Fibroblast of skin of abdomen (primary cell): ENCODE measurements at regions not wholly inside any gene's neighbourhood (a gene's known extent, or its start where the extent isn't known, plus 50 kb on each side); places are given as distances from the start of the nearest gene placed in this dataset.
A peak's percentile ranks its signal among the peaks of the same experiment; 100 is the strongest.
"Not testable (repeated sequence)": the region's sequence is repeated elsewhere in the genome, so short reads cannot be mapped to it uniquely, and the experiment has no call there.

Experiments used
- DNase-seq: peaks from one replicate; pipeline ENCODE4 v3.0.0-alpha.2; 2013

DNA sequence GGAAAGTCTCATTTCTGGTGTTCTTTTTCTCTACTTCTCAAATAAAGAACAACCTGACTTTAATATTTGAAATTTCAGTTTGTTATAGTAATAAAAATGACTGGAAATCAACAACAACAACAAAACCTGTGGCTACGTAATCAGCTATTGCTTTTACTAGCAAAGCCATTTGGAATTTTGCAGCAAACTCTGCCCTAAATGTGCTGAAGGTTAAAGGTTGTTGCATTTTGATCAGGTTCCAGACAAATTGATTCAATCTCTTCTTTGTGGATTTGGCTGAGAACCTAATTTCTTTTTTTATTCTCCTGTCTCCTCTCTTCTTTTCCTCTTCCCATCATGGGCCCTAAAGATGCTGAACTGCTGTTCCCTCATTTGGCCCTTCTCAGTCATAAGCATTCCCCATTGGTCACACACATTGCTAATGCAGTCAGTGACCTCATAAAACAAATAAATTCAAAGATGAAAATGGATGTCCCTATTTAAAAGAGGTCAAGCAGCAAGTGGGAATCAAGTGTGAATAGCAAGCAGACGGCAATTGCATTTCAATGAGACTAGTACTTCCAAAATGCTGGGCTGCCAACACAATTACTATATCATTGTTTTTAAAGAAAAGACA lies 795.1 kb upstream of the CDH8 start:
- no peak for DNase-seq

DNA sequence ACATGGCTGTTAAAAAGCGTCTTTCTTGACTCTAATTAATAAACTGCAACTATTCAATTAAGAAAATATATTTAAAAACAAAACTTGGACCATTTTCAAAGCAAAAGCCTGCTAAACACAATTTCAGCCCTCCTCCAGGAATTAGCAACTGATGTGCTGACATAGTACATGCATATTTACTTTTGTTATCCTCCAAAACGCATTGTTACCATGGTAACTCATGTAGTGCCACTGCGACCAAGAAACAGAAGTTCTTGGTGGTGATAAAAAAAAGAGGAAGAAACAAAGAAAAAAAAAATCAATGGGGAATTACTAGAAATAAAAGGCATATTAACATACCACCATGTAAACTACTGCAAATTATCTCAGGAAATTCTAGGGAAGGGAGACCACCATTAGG lies 793.4 kb upstream of the CDH8 start:
- no peak for DNase-seq

DNA sequence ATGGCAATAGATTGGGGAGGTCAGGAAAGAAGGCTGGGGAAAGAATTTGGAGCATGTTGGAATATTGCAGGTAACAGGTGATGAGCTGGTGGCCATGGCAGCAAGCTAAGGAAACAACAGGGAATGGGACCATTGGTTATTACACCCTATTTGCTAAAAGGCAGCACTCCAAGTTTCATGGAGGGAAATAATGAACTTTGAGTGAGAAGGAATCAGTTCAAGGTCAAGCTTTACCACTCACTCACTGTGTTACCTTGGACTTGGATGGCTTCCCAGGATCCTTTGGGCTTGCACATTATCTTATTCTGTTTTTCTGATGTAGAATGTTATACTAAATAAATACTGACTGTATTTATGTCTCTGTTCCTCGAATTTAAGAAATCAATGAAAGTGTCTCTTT lies 792.8 kb upstream of the CDH8 start:
- DNase-seq = no peak

DNA sequence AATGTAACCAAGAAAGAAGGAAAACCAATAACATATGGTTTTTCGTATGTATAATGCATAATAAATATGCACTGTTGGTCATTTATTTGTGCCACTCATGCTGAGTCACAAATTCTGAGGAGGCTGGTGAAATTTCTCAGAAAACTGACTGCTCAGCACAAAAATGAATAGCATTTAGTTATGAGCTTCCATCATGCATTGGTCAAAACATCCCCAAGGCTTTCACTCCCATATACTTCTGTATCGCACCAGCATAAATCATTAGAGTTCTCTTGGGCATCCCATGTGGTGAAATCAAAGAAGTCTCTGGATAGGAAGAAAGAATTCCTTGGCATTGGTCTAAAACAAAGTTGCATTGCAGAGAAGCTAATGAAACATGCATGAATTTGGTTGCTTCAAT lies 785.6 kb upstream of the CDH8 start:
- DNase-seq = peak; percentile 76

DNA sequence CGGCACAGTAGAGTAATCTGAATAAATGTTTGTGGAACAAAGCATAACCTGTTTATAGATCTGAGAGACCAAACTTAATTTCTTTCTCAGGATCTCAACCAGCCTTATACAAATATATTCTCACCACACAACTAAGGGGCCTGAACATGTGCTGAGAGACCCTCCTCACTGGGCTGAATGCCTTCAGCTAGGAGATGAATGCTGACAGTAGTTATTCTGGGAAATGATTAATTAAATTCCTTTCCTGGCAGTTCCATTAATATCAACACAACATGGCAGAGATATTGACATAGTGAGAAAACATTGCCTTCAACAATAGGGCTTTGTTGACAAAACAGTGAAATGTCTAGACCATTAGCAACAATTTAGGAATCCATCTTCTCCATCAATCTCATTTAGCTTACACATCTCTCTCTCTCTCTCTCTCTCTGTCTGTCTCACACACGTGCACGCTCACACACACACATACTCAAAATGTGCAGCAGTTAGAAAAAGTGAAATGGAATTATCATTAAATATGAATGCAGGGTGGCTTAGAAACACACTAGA lies 780.8 kb upstream of the CDH8 start:
- peak; percentile 45 for DNase-seq

DNA sequence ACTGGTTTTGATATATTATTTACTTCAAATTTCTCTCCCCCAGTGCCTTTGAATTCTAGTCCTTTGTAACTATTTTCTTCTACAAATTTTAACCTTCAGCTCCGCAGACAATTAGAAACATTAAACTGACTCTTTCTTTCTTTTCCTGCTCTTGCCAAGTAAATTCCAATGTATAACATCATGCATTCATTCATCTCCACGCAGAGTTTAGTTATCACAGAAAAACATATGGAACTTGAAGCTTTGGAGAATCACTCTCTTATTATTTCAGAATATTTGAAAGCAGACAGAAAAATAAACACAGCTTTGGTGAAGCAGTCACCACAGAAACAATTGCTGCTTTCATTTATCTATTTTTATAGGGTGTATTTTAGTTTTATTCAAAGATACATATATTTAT lies 778.7 kb upstream of the CDH8 start:
- peak; percentile 64 for DNase-seq

DNA sequence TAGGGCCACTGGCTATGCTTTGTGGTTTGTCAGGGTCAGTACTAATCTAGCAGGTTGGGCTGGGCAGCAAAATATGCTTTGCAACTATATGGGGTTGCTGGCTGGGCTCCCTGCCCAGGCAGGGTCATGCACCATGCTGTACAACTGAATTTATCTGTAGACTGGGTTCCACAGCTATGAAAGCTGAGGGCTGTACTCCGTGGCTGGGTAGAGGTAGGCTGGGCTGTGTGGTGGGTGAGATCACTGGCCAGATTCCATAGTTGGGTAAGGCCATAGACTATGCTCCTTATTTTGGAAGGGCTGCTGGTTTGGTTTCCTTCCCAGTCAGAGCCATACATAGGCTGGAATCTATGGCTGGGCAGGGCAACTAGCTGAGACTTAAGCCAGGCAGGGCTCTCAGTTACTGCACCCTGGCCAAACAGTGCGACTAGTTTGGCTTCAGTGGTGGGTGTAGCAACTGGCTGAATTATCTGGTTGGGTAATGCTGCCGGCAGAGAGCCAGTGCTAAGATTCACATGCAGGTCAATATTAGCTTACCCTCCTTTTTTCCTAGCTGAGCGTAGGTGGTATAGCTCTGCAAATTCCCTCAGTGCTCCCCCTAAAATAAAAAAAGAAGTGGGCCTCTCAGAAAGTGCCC lies 769.1 kb upstream of the CDH8 start:
- no peak for DNase-seq

DNA sequence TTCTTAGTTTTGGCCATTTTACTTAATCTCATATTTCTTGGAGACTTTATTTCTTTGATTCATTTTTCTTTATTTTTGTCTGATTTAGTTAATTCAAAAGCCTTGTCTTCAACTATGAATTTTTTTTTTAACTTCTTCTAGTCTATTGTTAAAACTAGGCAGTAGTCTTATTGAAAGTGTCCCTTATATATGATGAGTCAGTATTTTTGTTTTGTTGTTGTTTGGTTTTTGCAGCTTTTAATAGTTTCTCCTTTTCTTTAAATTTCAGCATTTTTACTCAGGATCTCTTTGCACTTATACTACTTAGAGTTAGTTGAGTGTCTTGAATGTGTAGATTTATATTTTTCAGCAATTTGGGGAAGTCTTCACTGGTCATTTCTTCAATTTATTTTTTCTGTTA lies 758.5 kb upstream of the CDH8 start:
- DNase-seq = no peak

DNA sequence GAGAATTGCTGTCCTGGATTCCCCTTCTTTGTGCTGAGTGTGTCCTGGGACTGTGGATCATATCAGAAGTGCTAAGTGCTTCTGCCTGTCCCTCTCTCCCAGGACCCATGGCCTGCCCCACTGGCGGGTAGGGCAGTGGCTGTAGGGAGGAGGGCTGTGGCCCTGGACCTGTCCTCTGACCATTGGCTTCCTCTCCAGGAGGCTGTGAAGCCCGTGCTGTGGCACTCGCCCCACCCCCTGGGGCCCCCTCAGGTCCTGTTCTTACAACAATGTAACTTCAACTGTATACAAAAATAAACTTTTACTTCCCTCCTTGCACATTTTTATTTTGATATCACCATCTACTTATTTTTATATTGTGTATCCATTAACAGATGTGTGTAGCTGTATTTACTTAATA lies 743.8 kb upstream of the CDH8 start:
- not testable (repeated sequence) for DNase-seq

DNA sequence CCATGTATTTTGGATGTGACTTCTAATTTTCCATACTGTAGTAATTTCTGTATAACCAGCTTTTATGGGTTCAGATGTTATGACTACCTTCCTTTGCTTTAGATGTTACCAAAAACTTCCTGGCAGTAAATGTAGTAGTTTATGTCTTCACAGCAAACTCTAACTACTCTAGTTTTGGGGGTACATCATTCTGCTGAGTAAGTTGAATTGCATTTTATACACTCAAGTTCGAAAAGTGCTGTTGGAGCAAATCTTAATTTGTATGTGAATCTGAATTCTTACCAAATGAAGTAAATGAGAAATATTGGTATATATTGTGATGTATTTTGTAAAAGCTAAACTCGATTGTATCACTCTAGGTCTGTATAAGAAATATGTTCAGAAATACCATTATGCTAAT lies 728.3 kb upstream of the CDH8 start:
- DNase-seq = no peak

DNA sequence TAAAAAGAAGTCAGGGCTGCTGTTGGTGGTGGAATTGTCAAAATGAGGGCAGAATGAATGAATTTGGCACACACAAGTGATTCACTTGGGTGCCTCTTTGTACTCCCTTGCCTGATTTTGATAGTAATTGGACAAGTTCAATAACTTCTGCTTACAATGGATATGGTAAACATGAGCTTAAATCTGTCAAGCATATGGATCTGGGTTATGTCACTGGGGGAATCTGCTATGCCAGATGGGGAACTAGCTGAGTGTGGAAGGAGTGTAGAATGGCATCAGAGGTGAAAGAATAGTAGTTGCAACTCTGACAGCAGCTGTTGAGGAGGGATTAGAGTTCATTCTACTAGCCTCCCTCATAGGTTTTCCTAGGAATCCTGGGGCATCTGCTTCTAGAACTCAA lies 724.2 kb upstream of the CDH8 start:
- no peak for DNase-seq

DNA sequence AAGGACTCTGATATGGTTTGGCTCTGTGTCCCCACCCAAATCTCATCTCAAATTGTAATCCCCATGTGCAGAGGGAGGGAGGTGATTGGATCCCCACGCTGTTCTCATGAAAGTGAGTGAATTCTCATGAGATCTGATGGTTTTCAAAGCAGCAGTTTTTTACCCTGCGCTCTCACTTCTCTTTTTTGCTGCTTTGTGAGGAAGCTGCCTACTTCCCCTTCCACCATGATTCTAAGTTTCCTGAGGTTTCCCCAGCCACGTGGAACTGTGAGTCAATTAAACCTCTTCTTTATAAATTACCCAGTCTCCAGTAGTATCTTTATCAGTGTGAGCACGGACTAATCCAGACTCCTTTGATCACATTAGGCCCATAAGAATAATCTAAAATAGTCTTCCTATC lies 719.7 kb upstream of the CDH8 start:
- no peak for DNase-seq

DNA sequence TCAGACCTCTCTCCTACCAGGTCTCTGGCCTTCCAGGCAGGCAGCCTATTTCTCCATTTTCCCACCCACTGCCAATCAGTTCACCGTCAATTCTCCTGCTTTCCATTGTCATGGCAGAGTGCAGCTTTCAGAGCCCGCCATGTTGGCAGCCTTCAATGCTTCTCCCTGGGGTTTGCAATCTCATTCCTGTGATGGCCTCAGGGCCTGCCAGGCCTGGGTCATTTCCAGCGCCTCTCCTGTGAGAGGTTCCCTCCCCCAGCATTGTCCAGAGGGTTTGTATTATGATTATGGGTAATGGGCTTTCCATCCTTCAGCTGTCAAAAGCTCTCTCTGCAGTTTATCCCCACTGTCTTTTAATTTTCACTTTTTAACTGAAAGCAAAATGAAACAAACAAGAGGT lies 716.6 kb upstream of the CDH8 start:
- DNase-seq = no peak

DNA sequence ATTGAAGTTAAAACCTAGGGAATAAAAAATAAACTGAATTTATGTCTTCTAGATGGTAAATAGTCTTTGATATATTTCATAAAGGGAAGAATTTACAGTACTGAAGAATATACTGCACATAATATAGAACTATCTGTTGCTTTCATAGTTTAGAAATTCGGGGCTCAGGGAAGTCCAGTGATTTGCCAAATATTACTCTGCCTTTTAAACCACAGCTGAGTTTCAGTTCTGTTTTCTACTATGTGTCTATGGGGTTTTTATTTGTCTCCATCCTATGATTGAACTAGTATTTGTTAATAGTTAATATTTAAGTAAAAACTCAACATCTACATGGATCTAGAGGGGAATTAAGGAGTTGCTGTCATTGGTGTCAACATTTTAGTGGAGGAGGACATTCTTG lies 715.0 kb upstream of the CDH8 start:
- no peak for DNase-seq

DNA sequence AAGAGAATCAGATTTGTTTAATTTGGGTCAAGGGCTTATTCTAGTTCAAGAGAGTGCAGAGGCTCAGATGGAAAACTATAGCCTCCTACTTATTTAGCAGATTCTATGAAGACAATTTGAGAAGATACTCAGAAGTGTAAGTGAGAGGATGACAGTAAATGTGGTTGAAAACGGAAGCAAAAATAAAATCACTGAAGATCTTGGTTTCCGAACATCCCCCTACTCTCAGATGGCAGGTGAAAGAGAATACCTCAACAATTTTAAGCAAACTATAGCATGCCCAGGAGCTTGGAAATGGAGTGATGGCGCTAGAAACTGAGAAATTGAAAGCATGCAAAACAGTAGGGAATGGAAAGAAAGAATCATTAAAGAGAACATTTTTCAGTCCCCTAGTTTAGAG lies 705.5 kb upstream of the CDH8 start:
- DNase-seq = no peak

DNA sequence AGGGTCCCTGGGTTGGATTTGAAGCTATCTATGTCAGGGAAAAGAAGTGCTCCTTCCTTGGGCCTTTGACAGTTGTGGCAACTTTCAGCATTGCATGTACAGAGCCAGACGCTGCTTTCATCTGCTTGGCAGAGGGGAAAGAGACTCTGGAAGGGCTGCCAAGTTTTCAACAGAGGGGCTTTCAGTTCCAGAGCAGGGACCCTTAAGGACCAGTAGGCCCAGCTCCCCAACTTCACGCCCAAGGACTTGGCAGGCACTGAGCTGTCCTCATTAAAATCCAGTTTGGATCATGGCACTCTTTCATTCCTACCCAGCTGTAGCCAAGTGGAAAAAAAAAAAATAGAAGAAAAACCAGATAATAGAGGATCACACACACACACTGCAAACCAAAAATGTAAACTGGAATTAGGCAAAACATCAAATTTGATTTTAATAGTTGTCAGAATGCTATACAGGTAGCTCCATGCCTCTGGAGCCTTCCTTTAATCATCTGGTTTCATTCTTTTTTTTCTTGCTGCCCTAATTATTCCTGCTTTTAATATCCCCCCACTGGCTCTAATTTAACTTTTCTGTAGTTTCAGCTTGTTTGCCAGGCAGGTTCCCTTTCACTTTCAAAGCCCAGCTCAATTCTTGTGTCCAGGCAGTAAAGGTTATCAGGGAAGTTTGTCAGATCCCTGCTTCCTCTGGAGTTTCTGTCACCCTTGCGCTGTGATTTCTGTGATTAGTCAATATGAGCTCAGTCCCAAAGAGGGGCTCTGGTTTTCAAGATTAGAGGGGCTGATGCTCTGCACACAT lies 702.6 kb upstream of the CDH8 start:
- DNase-seq = no peak

DNA sequence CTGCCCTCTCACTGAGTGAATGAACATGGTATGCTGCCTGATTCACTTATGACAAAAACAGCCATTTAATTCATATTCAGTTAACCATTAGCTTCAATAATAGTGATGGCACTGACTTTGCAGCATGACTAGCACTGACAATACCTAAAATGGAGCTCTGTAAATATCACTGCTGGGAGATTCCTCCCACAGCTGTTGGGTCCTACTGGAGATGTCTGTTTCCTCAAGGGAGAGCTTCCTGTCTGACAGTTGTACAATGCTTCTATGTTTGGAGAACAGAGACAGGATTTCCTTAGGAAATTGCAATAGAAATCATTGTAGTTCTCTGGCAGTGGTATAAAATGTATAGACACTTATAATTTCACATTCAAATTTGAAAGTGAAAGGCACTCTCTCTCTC lies 695.9 kb upstream of the CDH8 start:
- no peak for DNase-seq

DNA sequence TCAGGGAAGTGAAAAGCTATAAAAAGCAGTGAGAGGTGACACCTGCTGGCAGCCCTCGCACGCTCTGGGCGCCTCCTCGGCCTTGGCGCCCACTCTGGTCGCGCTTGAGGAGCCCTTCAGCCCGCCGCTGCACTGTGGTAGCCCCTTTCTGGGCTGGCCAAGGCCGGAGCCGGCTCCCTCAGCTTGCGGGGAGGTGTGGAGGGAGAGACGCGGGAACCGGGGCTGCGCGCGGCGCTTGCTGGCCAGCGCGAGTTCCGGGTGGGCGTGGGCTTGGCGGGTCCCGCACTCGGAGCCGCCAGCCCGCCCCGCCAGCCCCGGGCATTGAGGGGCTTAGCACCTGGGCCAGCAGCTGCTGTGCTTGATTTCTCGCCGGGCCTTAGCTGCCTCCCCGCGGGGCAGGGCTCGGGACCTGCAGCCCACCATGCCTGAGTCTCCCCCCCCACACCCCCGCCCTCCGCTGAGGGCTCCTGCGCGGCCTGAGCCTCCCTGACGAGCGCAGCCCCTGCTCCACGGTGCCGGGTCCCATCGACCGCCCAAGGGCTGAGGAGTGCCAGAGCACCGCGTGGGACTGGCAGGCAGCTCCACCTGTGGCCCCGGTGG lies 688.5 kb upstream of the CDH8 start:
- DNase-seq = not testable (repeated sequence)

DNA sequence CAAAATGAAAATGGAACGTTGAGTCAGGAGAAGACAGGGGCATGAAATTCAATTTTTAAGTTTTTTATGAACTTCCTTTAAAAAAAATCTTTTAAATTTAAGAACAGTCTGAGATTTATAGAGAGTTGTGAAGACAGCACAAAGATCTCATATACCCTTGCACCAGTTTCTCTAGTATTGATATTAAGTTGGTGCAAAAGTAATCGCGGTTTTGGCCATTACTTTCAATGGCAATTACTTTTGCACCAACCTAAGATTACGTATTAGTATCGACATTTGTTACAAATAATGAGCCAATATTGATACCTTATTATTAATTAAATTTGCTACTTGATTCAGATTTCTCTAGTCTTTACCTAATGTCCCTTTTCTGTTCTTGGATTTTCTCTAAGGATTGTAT lies 684.4 kb upstream of the CDH8 start:
- DNase-seq = no peak

DNA sequence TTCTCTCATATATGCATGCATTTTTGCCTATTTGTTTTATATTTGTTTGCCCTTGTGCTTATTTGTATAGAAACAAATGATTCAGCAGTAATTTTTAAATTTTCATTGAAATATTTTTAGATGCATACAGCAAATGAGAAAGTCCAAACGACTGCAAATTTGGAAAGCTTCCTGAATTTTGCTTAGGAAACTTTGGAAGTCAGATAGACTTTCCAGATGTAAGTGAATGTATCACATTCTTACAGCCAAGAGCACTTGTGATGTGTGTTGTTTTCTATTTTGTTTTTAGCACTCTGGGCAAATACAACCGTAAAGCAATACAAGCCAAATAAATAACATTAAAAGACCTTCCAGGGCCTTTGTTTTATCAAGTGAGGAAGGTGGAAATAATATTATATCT lies 680.8 kb upstream of the CDH8 start:
- no peak for DNase-seq

DNA sequence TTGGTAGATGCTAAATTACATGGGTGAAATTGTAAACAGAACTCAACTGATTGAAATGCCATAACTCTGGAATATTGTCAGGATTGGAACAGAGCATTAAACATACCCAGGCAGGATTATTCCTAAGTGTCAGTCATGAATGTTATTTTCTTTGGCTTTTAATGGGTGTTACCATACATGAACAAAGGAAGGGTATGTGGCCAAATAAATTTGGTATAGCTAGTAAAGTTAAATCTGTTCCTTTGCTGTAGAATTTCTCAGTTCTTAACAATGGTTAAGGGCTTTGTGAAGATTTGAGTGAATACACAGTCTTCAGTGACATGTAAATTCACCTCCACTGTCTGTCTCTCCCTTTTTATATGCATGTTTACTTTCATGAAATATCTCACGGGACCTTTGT lies 679.5 kb upstream of the CDH8 start:
- no peak for DNase-seq

DNA sequence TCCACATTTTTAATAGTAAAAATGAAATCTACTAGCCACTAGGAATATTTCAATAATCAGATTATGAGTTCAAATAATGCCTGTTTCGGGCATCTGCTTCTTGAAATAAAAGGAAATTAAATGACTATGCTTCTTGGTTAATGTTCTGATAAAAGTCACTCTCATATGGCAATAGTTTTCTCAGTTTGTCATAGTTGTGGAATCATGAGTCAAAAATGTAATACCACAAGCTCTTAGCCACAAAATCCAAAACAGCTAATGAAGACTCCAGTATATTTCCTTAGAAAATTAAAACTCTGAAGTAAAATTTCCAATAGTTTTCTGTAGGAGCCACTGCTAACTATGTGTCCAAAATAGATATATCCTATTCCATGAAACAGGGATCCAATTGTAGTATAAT lies 676.3 kb upstream of the CDH8 start:
- peak; percentile 72 for DNase-seq

DNA sequence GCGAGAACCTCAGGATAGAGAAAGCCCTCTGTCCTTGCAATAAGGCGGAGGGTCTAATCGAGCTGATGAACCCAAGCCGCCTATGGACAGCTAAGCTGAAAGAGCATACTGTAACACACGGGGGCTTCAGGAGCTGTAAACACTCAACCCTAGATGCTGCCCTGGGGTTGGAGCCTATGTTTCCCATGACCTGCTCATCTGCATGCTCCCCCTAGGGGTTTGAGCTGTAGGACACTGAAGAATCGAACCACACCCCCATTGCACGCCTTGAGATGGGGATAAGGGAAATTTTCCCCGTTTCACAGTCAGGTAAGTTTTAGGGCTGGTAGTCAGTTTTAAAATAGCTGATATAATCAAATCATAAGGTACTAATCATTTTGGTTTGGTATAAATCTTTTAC lies 675.6 kb upstream of the CDH8 start:
- DNase-seq = no peak

DNA sequence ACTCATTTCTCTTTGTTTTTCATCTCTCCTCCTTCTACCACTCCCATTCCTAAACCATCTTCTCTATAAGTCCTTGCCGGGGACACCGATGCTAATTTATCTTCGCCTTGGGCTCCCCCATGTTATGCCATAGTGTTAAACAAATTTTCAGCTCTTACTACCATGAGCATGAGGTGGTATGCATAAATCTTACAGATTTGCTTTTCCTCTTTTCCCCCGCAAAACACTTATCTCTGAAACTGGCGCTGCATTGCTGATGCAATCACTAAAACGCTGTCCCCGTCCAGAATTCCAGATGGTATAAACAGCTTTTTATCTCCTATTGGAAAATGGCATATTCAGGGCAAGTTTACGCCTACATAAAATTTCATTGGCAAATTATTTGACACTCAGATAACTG lies 673.6 kb upstream of the CDH8 start:
- no peak for DNase-seq
